AG04449 (cell line): ENCODE measurements at regions not wholly inside any gene's neighbourhood (a gene's known extent, or its start where the extent isn't known, plus 50 kb on each side); places are given as distances from the start of the nearest gene placed in this dataset.
"Not testable (repeated sequence)": the region's sequence is repeated elsewhere in the genome, so short reads cannot be mapped to it uniquely, and the experiment has no call there.

Source experiments
- CTCF ChIA-PET: fragments of 350-600 bp; formaldehyde crosslinking; extraction: SDS; loops from one replicate; lab custom pipeline; 2021; ENCODE audit warnings: antibody characterized with exemption; lab: Yijun Ruan, JAX
- POLR2A ChIA-PET: fragments of 400-600, 350-600 bp; formaldehyde crosslinking; extraction: SDS; loops from one replicate; lab custom pipeline; 2020; ENCODE audit warnings: antibody characterized with exemption, inconsistent platforms; lab: Yijun Ruan, JAX
- DNase-seq: peaks from one replicate; pipeline ENCODE4 v3.0.0-alpha.2; 2010; ENCODE audit warnings: low read depth, low spot score
- H3K4me3 ChIP-seq: 2 replicates; pipeline ENCODE4 v1.5.1; 2011; ENCODE audit warnings: low read depth, mild to moderate bottlenecking, control low read depth, low read length

DNA sequence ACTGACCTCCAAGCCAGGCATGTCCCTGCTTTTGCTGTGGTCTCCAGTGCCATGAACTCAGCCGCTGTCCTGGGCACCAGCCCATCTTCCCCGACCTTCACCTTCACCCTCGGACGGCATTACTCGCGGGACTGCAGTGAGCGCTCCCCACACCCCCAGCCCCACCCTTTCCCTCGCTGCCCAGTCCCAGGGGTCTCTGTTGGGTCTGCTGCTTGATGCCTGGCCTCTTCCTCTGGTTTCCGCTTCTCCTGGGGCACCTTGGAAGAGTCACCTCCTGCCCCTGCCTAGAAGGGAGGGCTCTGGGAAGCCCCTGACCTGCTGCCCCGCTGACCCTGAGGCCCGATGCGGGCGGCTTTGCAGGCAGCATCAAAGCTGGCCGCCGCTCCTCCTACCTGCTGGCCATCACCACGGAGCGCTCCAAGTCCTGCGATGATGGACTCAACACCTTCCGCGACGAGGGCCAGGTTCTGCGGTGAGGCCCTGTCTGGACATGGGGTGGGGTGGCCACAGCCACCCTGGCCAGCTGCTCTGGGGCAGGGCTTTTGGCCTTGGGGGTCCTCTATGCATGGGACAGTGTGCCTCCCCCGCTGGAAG is 102.3 kb downstream of the ZNF267 start:
- H3K4me3 ChIP-seq, CTCF ChIA-PET, DNase-seq, POLR2A ChIA-PET: not testable (repeated sequence)

DNA sequence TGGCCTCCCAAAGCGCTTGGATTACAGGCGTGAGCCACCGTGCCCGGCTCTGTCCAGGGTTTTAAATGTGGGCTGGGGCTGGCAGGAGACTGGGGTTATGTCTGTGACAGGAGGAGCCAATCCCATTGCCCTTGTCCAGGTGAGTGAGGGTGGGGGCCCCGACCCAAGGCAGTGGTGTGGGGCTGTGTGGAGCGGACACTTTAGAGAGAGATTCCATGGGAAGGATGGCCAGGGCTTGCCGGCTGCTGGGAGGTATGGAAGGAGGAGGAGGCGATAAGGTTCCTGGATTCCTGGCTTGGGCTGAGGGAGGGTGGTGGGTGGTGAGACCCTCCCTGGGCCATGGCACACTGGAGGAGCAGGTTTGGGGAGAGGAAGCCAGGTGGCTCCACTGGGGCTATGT is 104.9 kb downstream of the ZNF267 start:
- POLR2A ChIA-PET, DNase-seq, H3K4me3 ChIP-seq, CTCF ChIA-PET: not testable (repeated sequence)

DNA sequence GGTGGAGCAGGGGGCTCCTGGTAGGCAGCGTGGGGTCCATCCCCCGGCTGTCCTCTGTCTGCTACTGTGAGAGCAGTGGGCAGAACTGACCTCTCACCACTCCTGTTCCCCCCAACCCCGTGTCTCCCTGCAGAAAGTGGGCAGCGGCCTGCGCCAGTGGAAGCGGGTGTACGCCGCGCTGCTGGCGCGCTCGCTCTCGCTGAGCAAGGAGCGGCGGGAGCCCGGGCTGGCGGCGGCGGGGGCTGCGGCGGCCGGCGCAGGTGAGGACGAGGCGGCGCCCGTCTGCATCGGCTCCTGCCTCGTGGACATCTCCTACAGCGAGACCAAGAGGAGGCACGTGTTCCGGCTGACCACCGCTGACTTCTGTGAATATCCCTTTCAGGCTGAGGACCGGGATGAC is 108.1 kb downstream of the ZNF267 start:
- POLR2A ChIA-PET, CTCF ChIA-PET, DNase-seq, H3K4me3 ChIP-seq: not testable (repeated sequence)

DNA sequence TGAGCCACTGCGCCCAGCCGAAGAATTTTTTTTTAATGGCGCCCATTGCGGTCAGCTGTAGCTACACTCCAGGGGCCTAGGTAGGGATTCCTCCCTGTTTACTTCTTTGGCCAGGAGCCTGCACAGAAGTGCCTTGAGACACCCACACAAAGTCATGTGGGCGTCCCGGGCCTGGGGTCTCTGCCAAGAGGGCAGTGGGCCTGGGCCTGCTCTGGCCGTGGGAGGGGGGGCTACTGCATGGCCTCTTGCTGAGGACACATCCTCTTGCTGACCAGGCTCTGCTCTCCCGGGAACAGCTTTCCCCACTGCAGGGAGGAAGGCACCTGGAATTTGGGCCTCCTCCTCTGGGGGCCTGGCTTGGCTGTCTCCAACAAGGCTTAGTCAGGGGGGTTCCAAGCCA is 109.4 kb downstream of the ZNF267 start:
- DNase-seq, POLR2A ChIA-PET, CTCF ChIA-PET, H3K4me3 ChIP-seq: not testable (repeated sequence)

DNA sequence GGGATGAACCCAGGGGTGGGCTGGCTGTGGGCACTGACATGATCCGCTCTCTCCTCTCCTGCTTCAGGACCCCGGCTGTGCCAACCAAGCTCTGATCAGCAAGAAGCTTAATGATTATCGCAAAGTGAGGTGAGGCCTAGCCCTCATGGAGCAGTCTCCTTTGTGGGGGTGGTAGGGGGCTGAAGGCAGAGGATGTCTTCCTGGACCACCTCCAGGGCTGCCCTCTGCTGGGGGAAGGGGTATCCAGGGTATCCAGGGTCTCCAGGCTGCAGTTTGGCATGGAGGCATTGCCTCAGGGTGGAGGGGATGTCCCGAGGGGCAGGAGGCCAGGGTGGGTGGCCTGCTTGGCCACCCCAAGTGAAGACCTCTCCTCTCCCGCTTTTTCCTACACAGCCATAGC is 110.1 kb downstream of the ZNF267 start:
- POLR2A ChIA-PET, H3K4me3 ChIP-seq, DNase-seq, CTCF ChIA-PET: not testable (repeated sequence)

DNA sequence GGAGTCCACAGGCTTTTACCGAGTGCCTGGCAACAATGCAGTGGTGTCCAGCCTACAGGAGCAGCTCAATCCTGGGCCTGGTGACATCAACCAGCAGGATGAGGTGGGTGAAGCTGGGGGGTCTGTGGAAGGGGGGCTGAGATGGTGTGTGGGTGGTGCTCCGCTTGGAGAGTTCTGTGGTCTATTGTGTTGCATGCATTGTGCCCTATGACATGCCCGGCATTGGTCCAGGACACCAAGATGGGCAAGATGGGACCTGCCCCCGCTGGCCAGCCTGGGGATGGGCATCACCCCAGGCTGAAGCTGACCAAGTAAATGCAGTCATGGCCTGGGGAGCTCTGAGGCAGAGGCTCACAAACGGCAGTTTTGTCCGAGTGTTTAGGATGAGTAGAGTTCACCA is 113.3 kb downstream of the ZNF267 start:
- DNase-seq, POLR2A ChIA-PET: not testable (repeated sequence)

DNA sequence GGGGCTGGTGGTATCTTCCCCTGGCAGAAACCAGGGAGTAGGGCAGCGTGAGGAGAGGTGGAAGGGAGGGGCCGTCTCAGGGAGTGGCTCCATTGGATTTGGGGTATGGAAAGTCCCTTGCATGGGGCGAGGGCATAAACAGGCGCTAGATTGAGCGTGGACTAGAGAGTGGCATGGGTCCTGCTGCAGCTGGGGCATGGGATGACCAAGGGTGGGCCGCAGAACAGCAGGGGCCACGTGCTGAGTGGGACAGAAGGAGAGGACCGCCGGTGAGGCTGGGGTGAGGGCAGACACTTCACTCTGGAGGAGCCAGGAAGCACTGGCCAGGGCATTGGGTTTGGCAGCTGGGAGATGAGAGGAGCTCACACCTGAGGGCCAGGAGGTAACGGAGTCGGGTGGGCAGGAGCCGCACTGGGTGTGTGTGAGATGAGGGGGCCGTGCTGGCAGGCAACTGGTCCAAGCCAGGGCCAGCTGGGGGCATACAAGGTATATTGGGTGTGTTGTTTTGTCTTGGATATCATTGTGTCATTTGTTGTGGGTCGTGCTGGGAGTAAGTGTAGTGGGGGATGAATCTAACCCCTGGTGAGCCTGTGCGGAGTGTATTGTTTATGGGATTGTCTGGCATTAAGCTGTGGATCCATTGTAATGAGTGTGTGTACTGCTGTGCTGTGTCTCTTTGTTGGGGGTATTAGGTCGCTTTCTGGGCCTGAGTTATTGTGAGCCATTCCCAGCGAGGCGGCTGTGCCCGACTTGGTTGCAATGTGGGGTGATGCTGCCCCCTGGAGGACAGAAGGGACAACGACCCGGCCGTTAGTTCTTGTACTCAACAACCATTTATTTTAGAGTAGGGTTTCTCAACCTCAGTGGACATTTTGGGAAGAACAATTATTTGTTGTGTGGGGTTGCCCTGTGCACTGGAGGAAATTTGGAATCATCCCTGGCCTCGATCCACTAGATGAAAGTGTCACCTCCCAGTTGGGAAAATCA is 115.3 kb downstream of the ZNF267 start:
- H3K4me3 ChIP-seq, POLR2A ChIA-PET, DNase-seq, CTCF ChIA-PET: not testable (repeated sequence)

More for the DNA sequence above, 113.3 kb downstream of the ZNF267 start:
- H3K4me3 ChIP-seq, CTCF ChIA-PET: not testable (repeated sequence)

DNA sequence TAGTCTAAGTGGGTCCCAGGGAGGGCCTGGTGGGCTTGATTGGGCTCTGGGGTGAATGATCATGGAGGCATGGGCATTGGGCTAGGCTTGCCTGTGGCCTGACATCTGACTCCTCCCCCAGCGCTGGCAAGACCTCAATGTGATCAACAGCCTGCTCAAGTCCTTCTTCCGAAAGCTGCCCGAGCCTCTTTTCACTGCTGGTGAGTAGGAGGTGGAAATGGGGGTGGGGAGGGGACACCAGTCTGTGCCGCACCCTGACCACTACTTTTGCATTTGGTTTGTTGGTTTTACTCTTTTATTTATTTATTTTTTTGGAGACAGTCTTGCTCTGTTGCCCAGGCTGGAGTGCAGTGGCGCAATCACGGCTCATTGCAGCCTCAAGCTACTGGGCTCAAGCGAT is 116.7 kb downstream of the ZNF267 start:
- POLR2A ChIA-PET, H3K4me3 ChIP-seq, DNase-seq, CTCF ChIA-PET: not testable (repeated sequence)

DNA sequence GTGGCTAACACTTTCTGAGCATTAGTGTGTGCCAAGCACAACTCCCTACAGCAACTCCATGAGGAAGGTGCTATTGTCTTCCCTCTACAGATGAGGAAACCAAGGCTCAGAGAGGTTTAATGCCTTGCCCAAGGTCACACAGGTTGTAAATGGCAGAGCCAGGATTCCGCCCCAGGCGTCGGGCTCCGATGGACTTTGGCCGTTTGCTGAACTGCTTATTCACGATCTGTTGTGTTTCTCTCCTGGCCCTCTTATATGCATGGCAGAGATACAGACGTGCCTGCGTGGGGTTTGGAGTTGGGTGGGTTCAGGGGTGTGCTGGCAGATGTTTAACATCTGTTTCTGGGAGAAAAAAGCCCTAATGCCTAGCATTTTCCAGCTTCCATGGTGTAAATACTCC is 117.4 kb downstream of the ZNF267 start:
- H3K4me3 ChIP-seq, CTCF ChIA-PET, DNase-seq, POLR2A ChIA-PET: not testable (repeated sequence)

DNA sequence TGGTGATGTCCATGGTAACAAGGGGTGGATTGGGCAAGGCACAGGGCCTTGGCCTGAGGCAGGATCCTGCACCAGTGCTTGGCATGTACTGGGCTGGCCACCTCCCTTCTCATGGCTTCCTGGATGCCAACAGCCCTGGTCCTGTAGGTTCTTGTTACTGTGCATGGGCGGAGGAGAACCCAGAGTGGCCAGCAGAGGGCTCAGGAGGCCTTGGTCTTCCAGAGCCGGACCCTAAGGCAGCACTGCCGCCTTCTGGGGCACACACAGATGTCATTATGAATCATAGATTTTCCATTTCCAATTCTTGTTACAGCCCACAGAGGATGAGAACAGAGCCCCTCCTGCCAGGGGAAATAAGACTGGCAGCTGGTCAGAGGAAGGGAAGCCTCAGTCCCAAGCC is 122.7 kb downstream of the ZNF267 start:
- POLR2A ChIA-PET, H3K4me3 ChIP-seq, CTCF ChIA-PET, DNase-seq: not testable (repeated sequence)

DNA sequence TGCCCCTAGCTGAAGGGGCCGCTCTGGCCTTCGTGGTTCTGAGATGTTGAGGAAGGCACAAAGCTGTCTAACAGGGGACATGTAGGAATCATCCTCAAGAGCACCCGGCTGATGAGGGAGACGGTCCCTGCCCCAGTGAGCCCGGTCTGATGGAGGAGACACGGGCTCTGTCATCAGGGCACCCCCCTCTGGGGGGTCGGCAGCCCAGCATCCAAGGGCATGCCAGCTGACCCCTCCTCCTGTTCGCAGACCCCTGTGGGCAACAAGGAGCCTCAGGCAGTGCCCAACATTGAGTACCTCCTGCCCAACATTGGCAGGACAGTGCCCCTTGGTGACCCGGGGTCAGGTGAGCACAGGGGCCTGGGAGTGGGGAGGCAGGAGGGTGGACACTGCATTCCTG is 128.9 kb downstream of the ZNF267 start:
- CTCF ChIA-PET, POLR2A ChIA-PET, DNase-seq, H3K4me3 ChIP-seq: not testable (repeated sequence)

DNA sequence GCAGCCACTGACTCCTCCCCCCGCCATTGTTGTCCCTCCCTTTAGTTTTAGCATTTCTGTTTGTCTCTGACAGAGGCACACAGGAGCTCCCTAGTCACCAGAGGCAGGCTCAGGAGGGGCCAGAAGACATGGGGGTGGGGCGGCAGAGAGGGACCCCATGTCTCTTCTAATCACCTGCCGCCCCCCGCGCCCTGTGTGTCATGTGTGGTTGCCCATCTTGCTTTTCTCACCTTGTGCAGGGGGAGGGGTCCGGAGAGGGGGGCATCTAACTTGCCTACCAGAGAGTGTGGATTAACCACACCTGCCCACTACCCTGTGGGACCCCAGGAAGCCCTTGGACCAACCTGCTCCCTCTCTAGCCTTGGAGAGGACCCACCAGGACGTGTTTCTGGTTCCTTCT is 130.2 kb downstream of the ZNF267 start:
- DNase-seq, H3K4me3 ChIP-seq, CTCF ChIA-PET, POLR2A ChIA-PET: not testable (repeated sequence)

DNA sequence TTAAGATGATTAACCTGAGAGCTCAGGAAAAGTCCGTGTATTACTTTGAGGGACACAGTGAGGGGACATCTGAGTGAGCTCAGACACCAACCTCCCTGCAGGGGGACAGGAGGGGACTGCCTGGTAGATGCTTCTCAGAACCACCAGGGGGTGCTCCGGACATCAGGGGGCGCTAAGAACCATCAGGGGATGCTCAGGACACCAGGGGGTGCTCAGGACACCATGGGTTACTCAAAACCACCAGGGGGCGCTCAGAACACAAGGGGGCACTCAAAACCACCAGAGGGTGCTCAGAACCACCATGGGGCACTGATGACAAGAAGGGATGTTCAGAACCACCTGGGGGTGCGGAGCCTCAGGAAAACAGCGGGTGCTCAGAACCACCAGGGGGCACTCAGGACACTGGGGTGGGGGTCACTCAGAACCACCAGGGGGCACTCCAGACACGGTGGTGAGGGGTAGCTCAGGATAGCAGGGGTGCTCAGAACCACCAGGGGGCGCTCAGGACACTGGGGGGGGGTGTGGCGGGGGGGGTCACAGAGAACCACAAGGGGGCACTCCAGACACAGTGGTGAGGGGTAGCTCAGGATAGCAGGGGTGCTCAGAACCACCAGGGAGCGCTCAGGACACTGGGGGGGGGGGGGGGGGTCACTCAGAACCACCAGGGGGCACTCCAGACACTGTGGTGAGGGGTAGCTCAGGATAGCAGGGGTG is 165.3 kb downstream of the ZNF267 start:
- POLR2A ChIA-PET, H3K4me3 ChIP-seq, DNase-seq, CTCF ChIA-PET: not testable (repeated sequence)

DNA sequence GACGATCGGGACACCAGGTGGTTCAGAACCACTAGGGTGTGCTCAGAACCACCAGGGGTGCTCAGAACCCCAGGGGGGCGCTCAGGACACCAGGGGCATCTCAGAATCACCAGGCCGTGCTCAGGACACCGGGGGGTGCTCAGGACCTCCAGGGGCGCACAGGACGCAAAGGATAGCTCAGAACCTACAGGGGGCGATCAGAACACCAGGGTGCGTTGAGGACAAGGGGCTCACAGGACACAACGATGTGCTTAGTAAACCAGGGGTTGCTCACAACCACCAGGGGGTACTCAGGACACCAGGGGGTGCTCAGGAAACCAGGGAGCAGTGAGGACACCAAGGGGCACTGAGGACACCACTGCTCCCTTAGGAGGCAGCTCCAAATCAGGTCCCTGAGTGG is 166.3 kb downstream of the ZNF267 start:
- POLR2A ChIA-PET, DNase-seq, H3K4me3 ChIP-seq, CTCF ChIA-PET: not testable (repeated sequence)

DNA sequence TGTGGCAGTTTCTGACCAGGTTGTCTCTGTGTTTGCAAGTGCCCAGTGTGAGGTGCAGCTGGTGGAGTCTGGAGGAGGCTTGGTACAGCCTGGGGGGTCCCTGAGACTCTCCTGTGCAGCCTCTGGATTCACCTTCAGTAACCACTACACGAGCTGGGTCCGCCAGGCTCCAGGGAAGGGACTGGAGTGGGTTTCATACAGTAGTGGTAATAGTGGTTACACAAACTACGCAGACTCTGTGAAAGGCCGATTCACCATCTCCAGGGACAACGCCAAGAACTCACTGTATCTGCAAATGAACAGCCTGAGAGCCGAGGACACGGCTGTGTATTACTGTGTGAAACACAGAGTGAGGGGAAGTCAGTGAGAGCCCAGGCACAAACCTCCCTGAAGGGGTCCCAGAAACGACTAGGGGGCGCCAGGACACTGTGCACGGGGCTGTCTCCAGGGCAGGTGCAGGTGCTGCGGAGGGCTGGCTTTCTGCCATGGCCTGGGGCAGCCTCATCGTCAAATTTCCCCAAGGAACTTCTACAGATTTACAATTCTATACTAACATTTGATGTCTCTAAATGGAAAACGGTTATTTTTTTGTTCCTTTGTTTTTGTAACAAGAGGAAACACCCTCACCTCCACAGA is 187.0 kb upstream of the TP53TG3D start:
- POLR2A ChIA-PET, CTCF ChIA-PET, H3K4me3 ChIP-seq, DNase-seq: not testable (repeated sequence)

DNA sequence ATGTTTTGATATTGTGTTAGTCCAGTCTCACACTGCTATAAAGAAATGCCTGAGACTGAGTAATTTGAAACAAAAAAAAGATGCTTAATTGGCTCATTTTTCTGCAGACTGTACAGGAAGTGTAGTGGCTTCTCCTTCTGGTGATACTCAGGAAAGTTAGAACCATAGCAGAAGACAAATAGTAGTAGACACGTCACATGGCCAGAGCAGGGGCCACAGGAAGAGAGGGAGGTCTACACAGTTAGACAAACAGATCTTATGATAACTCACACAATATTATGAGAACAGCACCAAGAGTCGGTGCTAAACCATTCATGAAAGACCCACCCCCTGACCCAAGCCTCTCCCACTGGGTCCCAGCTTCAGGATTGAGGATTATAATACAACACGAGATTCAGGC is 181.5 kb upstream of the TP53TG3D start:
- H3K4me3 ChIP-seq, CTCF ChIA-PET, DNase-seq, POLR2A ChIA-PET: not testable (repeated sequence)
